Colon (tissue), 2 donors: ENCODE measurements at regions not wholly inside any gene's neighbourhood (a gene's known extent, or its start where the extent isn't known, plus 50 kb on each side); places are given as distances from the start of the nearest gene placed in this dataset.
"Not testable (repeated sequence)": the region's sequence is repeated elsewhere in the genome, so short reads cannot be mapped to it uniquely, and the experiment has no call there.

ENCODE experiments used
- FAIRE-seq: peaks from 2 replicates; lab custom pipeline; 2012; peaks lifted over from hg19 to GRCh38; lab: Jason Lieb, UNC
- donor health status: control.
- donor health status: control.

- FAIRE-seq: not testable (repeated sequence)
These were observed 382.6 kb upstream of the TGIF2LX start for GRCh38 chrX:89539150-89539549.

GRCh38 chrX:89557146-89557545 lies 364.6 kb upstream of the TGIF2LX start:
- not testable (repeated sequence) for FAIRE-seq

GRCh38 chrX:89562079-89562478 lies 359.6 kb upstream of the TGIF2LX start:
- not testable (repeated sequence) for FAIRE-seq

GRCh38 chrX:89563107-89563506 lies 358.6 kb upstream of the TGIF2LX start:
- FAIRE-seq: not testable (repeated sequence)

GRCh38 chrX:89567787-89568186 lies 353.9 kb upstream of the TGIF2LX start:
- not testable (repeated sequence) for FAIRE-seq

- FAIRE-seq: not testable (repeated sequence)
These were observed 339.8 kb upstream of the TGIF2LX start for GRCh38 chrX:89581868-89582267.

GRCh38 chrX:89631858-89632257 lies 289.9 kb upstream of the TGIF2LX start:
- FAIRE-seq: not testable (repeated sequence)

- not testable (repeated sequence) for FAIRE-seq
These were observed 285.8 kb upstream of the TGIF2LX start for GRCh38 chrX:89635887-89636286.

- not testable (repeated sequence) for FAIRE-seq
These were observed 263.0 kb upstream of the TGIF2LX start for GRCh38 chrX:89658662-89659061.

- FAIRE-seq: not testable (repeated sequence)
These were observed 215.2 kb upstream of the TGIF2LX start for GRCh38 chrX:89706481-89706880.

GRCh38 chrX:89707363-89707927 lies 214.3 kb upstream of the TGIF2LX start:
- not testable (repeated sequence) for FAIRE-seq

GRCh38 chrX:89734367-89734766 lies 187.3 kb upstream of the TGIF2LX start:
- not testable (repeated sequence) for FAIRE-seq

GRCh38 chrX:89756466-89756865 lies 165.2 kb upstream of the TGIF2LX start:
- FAIRE-seq: not testable (repeated sequence)

GRCh38 chrX:89757767-89758166 lies 163.9 kb upstream of the TGIF2LX start:
- not testable (repeated sequence) for FAIRE-seq

- FAIRE-seq: not testable (repeated sequence)
These were observed 162.5 kb upstream of the TGIF2LX start for GRCh38 chrX:89759076-89759685.

GRCh38 chrX:89771639-89772038 lies 150.1 kb upstream of the TGIF2LX start:
- FAIRE-seq: peak; percentile 10

GRCh38 chrX:89811440-89811839 lies 110.3 kb upstream of the TGIF2LX start:
- not testable (repeated sequence) for FAIRE-seq

- not testable (repeated sequence) for FAIRE-seq
These were observed 82.0 kb upstream of the TGIF2LX start for GRCh38 chrX:89839723-89840122.

GRCh38 chrX:89871662-89872061 lies 50.0 kb upstream of the TGIF2LX start:
- not testable (repeated sequence) for FAIRE-seq
